HG02759 (cell line): ENCODE measurements at regions not wholly inside any gene's neighbourhood (a gene's known extent, or its start where the extent isn't known, plus 50 kb on each side); places are given as distances from the start of the nearest gene placed in this dataset.
"Not testable (repeated sequence)": the region's sequence is repeated elsewhere in the genome, so short reads cannot be mapped to it uniquely, and the experiment has no call there.

Source experiments
- ATAC-seq: cut with Tn5 transposase; IDR thresholded peaks from one replicate; pipeline ENCODE4 v1.9.1; 2021; ENCODE audit warnings: mild to moderate bottlenecking, moderate library complexity; ENCODE audit not compliant: unreplicated experiment

GRCh38 chr1:98296681-98297080 is 364.8 kb upstream of the SNX7 start:
- no peak for ATAC-seq

- no peak for ATAC-seq
Observed at GRCh38 chr1:98294127-98294526, 367.4 kb upstream of the SNX7 start.

GRCh38 chr1:98292994-98293393 is 368.5 kb upstream of the SNX7 start:
- no peak for ATAC-seq

- no peak for ATAC-seq
Observed at GRCh38 chr1:98289311-98289710, 368.5 kb upstream of the DPYD start.

GRCh38 chr1:98288494-98288893 is 367.7 kb upstream of the DPYD start:
- no peak for ATAC-seq

- ATAC-seq, result no peak
Observed at GRCh38 chr1:98287626-98288025, 366.8 kb upstream of the DPYD start.

- no peak for ATAC-seq
Observed at GRCh38 chr1:98286656-98287055, 365.8 kb upstream of the DPYD start.

GRCh38 chr1:98285286-98285685 is 364.5 kb upstream of the DPYD start:
- not testable (repeated sequence) for ATAC-seq

GRCh38 chr1:98280049-98280448 is 359.2 kb upstream of the DPYD start:
- no peak for ATAC-seq

- ATAC-seq, result no peak
Observed at GRCh38 chr1:98278055-98278454, 357.2 kb upstream of the DPYD start.

GRCh38 chr1:98277118-98277517 is 356.3 kb upstream of the DPYD start:
- ATAC-seq, result no peak

GRCh38 chr1:98276514-98276913 is 355.7 kb upstream of the DPYD start:
- ATAC-seq, result no peak

- ATAC-seq, result no peak
Observed at GRCh38 chr1:98268316-98268715, 347.5 kb upstream of the DPYD start.

- no peak for ATAC-seq
Observed at GRCh38 chr1:98267423-98267822, 346.6 kb upstream of the DPYD start.

GRCh38 chr1:98264727-98265126 is 343.9 kb upstream of the DPYD start:
- no peak for ATAC-seq

GRCh38 chr1:98260839-98261238 is 340.0 kb upstream of the DPYD start:
- no peak for ATAC-seq

GRCh38 chr1:98260412-98260811 is 339.6 kb upstream of the DPYD start:
- ATAC-seq, result no peak

GRCh38 chr1:98256700-98257099 is 335.9 kb upstream of the DPYD start:
- ATAC-seq, result no peak

GRCh38 chr1:98253145-98253544 is 332.3 kb upstream of the DPYD start:
- ATAC-seq, result no peak

- no peak for ATAC-seq
Observed at GRCh38 chr1:98251497-98251896, 330.7 kb upstream of the DPYD start.

- ATAC-seq, result no peak
Observed at GRCh38 chr1:98232678-98233077, 311.8 kb upstream of the DPYD start.

- ATAC-seq, result no peak
Observed at GRCh38 chr1:98222706-98223105, 301.9 kb upstream of the DPYD start.

- ATAC-seq, result no peak
Observed at GRCh38 chr1:98221923-98222322, 301.1 kb upstream of the DPYD start.

- no peak for ATAC-seq
Observed at GRCh38 chr1:98217601-98218000, 296.8 kb upstream of the DPYD start.
